ENCODE measurements at regions not wholly inside any gene's neighbourhood (a gene's known extent, or its start where the extent isn't known, plus 50 kb on each side); places are given as distances from the start of the nearest gene placed in this dataset.

DNA sequence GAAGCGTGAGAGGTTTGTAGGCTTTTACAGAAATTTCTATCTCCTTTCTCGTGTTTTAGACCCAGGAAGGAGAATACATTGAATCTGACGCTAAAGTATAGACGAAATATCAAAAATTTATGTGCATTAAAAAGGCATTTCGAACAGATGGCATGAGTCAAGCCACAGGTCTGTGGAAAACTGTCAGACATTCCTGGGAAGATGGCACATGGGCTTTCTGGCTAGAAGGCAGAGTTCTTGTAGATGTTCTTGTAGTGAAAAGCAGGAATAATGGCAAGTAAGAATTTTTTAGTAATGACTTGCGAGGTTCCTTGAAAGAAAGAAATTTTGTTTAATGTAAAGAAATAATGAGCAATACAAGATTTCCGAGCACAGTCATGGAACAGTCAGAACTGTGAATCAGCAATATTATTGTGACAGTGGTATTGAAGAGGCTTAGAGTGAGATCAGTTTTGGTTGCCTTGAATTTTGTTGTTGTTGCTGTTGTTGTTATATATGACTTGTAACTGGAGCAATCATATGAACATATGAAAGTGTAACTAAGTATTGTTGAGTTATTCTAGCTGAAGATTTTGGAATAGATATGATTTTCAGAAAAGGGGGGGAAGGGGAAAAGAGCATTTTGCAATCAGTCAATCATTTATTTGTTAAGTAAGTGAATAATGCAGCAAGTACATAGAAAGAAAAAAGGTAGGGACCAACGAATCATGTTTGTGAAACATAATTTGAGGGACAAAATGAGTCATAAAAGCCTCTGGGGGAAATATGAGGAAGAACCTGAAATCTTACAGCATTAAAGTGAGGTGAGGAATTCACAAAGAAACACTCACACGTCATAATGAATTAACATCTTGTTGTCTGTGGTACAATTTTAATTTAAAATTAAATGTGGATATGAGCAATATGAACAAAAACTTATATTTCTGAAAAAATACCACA lies 339.0 kb upstream of the CTNND2 start:
- no peaks in the 10 kb centered on the region for H3K36me3 ChIP-seq (ENCODE audit: control insufficient read depth, low read length)
- no peak overlapping the region for H3K4me3 ChIP-seq (ENCODE audit: low read length)
- no peaks in the 10 kb centered on the region for H3K4me1 ChIP-seq (ENCODE audit: control insufficient read depth, low read length)
- H3K9me2 ChIP-seq (replicated peaks; ENCODE audit: control insufficient read depth, low read length): no peaks in the 10 kb centered on the region
- H3K4me2 ChIP-seq (ENCODE audit: low read length): no peak overlapping the region
- H3K79me2 ChIP-seq (ENCODE audit: control insufficient read depth, low read length): no peaks in the 10 kb centered on the region
- no peak for TF ChIP-seq EZH2phosphoT487 (IDR thresholded peaks at IDR 0.05; ENCODE audit: borderline replicate concordance, low read length)
- no peak for TF ChIP-seq CTCF (IDR thresholded peaks at IDR 0.05; ENCODE audit: low read depth, low read length, poor library complexity, severe bottlenecking)
- no peak overlapping the region for H3K27ac ChIP-seq (ENCODE audit: low read depth, low read length)
- no peaks in the 10 kb centered on the region for H3K27me3 ChIP-seq (ENCODE audit: control insufficient read depth, low read length)
- no peaks in the 10 kb centered on the region for H4K20me1 ChIP-seq (ENCODE audit: control insufficient read depth, insufficient read depth, low read depth, low read length)
- H3F3A ChIP-seq (ENCODE audit: control insufficient read depth, insufficient read depth): no peaks in the 10 kb centered on the region
- H3K9me3 ChIP-seq (ENCODE audit: control insufficient read depth, insufficient read depth, low read length): no peaks in the 10 kb centered on the region

GRCh38 chr5:12237837-12238575 lies 333.8 kb upstream of the CTNND2 start:
- Histone ChIP-seq H3K9me3 (ENCODE audit: control insufficient read depth, insufficient read depth, low read length) (no peaks in the 10 kb centered on the region; the same call in 1 of the 2 replicates), H3K4me3 (ENCODE audit: low read length) (no peak overlapping the region), H3K4me2 (ENCODE audit: low read length) (no peak overlapping the region), H3K27me3 (ENCODE audit: control insufficient read depth, low read length) (no peaks in the 10 kb centered on the region), H3K4me1 (ENCODE audit: control insufficient read depth, low read length) (no peaks in the 10 kb centered on the region), H3K36me3 (ENCODE audit: control insufficient read depth, low read length) (no peaks in the 10 kb centered on the region), H3K27ac (ENCODE audit: low read depth, low read length) (no peak overlapping the region), H3K9me2 (replicated peaks; ENCODE audit: control insufficient read depth, low read length) (no peaks in the 10 kb centered on the region), H3K79me2 (ENCODE audit: control insufficient read depth, low read length) (no peaks in the 10 kb centered on the region), H3F3A (ENCODE audit: control insufficient read depth, insufficient read depth) (no peaks in the 10 kb centered on the region), H4K20me1 (ENCODE audit: control insufficient read depth, insufficient read depth, low read depth, low read length) (no peaks in the 10 kb centered on the region)
- TF ChIP-seq EZH2phosphoT487 (IDR thresholded peaks at IDR 0.05; ENCODE audit: borderline replicate concordance, low read length) (no peak), CTCF (IDR thresholded peaks at IDR 0.05; ENCODE audit: low read depth, low read length, poor library complexity, severe bottlenecking) (no peak)

- Histone ChIP-seq H3K4me3 (ENCODE audit: low read length) (no peak overlapping the region), H3K4me2 (ENCODE audit: low read length) (no peak overlapping the region), H3K4me1 (ENCODE audit: control insufficient read depth, low read length) (no peaks in the 10 kb centered on the region), H3K9me2 (replicated peaks; ENCODE audit: control insufficient read depth, low read length) (no peaks in the 10 kb centered on the region), H4K20me1 (ENCODE audit: control insufficient read depth, insufficient read depth, low read depth, low read length) (no peaks in the 10 kb centered on the region), H3K36me3 (ENCODE audit: control insufficient read depth, low read length) (no peaks in the 10 kb centered on the region), H3K79me2 (ENCODE audit: control insufficient read depth, low read length) (no peaks in the 10 kb centered on the region), H3K27me3 (ENCODE audit: control insufficient read depth, low read length) (no peaks in the 10 kb centered on the region), H3F3A (ENCODE audit: control insufficient read depth, insufficient read depth) (no peaks in the 10 kb centered on the region), H3K27ac (ENCODE audit: low read depth, low read length) (no peak overlapping the region), H3K9me3 (ENCODE audit: control insufficient read depth, insufficient read depth, low read length) (no peaks in the 10 kb centered on the region; the same call in 1 of the 2 replicates)
- TF ChIP-seq EZH2phosphoT487 (IDR thresholded peaks at IDR 0.05; ENCODE audit: borderline replicate concordance, low read length) (no peak), CTCF (IDR thresholded peaks at IDR 0.05; ENCODE audit: low read depth, low read length, poor library complexity, severe bottlenecking) (no peak)
Observed at GRCh38 chr5:12230659-12231058, 326.4 kb upstream of the CTNND2 start.

All from DOHH2 (cell line).